NCI-H187 treated with DMSO at 0.1 percent for 48 hours (cell line): ENCODE measurements at regions not wholly inside any gene's neighbourhood (a gene's known extent, or its start where the extent isn't known, plus 50 kb on each side); places are given as distances from the start of the nearest gene placed in this dataset.

Experiments used
- DNase-seq: peaks from one replicate; lab custom pipeline; 2025; lab: John Stamatoyannopoulos, UW

DNA sequence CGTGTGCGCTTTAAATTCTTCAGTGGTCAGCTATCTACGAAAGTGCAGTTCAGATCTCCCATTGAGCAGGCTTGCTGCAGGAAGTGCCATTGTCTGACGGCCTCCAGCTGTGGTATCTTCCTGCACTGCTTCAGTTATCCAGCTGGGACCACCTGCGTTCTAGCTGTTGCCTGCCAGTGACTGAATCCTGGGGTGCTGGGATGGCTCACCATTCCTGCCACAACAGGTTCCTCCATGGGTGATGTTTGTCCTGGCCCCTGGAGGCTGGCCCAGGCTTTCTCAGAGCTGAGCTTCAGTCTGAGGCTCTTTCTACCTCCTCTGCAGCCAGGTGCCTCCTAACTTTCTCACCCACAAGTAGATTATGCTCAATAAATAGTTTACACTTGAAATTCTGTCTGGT, 498.5 kb upstream of the HS6ST1 start:
- DNase-seq: no peak

DNA sequence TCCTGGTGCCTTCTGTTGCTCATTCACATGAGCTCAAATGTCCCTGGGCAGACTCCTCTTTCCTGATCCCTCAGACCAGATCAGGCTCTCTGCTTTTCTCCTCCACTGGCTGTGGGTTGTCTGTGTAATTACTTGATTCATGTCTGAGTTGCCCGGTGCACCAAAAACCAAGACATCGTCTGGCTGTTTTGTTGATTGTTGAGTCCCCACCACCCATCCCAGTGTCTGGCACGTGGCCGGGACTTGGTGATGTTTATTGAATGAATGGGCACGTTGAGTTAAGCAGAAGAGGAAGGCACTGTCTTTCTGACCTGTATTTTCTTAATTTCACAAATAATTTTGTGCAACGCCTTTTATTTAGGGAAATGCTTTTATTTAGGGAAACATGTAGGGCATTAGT, 499.1 kb upstream of the HS6ST1 start:
- DNase-seq: no peak

DNA sequence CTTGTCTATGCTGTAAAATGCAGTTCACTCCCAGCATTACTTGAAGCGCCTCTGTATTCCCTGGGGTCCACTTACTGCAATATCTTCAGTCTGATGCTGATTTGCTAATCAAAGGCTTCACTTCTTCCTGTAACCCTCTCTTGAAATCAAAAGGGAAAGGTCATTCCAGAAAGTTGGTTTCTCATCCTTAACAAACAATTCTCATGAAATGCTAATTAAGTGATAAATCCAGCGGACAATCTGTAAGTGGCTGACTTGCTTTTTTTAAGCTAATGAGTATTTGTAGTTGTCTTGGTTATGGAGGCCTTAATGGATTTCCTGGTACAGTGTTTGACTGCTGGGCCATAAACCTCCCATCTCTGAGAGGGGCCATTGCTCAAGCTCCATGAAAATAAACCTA, 499.6 kb upstream of the HS6ST1 start:
- DNase-seq: no peak

DNA sequence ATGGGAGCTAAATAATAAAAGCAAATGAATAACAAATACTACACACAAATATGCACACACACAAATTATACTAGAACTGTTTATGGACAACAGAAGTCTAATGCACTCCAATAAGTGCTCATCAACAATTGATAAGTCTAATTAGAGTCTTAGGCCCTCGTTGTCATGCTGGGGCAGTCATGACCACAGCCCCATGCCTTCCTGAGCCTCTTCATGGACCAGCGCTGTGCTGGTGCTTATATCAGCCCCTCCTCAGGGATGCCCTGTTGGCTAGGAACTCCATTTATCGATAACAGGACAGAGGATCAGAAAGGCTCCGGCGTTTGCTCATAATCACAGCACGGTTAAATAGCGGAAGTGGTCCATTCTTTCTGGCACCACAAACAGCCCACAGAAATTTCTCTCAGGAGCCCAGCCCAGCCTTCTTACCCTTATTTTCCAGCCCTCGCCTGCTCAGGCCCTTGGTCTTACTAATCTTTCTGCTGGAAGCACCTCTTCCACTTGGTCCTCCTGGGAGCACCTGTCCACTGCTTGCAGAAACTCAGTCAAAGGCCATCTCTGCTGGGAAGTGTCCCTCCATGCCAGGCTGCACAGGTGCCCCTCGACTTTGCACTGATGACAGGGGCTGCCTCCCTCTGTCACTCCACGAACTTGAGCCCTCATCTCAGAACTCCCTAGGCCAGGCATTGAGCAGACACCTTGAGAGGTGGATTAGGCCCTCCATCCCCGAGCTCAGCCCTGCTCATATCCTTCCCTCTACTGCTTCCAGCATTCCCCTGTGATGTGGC, 500.2 kb upstream of the HS6ST1 start:
- DNase-seq: no peak

DNA sequence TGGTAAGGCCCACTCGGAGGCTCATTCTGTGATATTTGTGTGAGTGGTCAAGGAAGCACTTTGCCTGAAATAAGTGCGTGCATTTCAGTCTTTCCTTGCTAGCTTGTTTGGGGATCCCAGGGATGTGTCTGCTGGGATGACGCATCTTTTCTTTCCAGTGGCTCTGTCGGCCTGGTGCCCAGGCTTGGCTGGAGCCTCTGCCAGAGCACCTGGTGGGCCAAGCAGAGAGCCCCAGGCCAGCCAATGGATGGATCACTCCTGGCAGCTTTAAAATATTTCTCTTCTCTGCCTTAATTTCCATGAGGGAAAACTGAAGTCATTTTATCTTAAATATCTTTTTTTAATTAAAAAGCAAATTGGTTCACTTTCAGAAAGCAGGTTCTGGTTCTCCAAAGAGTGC, 501.8 kb upstream of the HS6ST1 start:
- no peak for DNase-seq

DNA sequence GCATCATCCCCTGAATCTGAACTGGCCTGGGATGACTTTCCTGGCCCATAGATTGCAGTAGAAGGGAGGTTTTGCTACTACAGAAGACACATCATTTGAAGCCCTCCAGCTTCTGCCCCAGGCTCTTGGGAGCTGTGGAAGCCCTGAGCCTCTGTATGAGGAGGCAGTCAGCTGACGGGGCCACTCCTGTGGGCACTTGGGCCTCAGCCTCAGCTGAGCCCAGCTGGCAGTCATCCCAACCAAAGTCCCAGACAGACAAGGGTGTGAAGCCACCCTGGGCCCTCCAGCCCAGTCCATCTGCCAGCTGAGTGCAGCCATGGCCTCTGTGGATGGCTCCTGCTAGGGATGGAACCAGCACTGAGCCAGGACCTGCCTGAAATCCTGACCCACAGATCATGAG, 502.3 kb upstream of the HS6ST1 start:
- DNase-seq: no peak

DNA sequence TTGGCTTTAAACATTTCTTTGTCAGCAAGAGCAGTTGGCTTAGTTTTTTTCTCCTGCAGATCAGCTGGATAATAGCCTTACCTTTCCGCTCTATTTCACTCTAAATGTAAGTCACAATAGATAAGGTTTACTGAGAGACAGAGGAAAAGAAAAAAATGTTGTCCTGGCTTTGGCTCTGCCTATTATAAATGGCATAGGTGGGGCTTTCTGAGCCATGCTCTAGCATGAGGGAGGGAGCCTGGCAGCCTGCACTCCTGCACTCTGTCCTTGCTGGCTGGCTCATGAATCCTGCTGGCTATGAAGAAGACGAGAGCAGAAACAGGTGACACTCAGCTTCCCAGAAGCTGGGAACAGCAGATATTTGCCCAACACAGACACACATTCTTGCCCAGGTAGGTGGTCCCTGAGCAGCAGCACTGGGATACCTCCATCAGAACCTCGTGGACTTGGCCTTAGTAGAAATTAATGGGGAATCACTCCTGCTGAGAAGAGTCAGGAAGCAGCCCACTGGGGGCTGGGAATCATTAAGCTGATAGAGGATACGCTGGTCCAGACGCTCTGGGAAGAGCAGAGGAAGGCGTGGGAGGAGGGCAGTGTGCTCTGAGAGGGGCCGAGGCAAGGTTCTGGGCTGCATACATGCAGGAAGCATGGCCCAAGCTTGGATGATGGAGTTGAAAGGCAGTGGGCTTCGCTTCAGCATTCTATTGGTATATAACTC, 514.4 kb upstream of the HS6ST1 start:
- DNase-seq: peak; percentile 17

DNA sequence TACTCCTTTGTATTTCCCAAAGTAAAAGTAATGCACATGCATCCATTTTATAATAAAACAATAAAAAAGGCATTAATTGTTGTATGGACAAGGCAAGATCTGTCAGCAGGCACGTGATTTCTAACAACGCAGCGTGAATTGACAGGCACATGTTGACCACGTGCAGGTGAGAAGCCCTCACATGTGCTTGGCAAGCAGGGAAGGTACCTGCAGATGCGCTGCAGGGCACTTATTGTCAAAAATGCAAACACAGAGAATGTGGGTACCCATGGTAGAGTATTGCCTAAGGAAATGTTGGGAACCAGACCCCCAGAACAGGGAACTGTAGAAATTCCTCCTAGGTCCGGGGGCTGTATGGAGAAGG, 515.0 kb upstream of the HS6ST1 start:
- no peak for DNase-seq

DNA sequence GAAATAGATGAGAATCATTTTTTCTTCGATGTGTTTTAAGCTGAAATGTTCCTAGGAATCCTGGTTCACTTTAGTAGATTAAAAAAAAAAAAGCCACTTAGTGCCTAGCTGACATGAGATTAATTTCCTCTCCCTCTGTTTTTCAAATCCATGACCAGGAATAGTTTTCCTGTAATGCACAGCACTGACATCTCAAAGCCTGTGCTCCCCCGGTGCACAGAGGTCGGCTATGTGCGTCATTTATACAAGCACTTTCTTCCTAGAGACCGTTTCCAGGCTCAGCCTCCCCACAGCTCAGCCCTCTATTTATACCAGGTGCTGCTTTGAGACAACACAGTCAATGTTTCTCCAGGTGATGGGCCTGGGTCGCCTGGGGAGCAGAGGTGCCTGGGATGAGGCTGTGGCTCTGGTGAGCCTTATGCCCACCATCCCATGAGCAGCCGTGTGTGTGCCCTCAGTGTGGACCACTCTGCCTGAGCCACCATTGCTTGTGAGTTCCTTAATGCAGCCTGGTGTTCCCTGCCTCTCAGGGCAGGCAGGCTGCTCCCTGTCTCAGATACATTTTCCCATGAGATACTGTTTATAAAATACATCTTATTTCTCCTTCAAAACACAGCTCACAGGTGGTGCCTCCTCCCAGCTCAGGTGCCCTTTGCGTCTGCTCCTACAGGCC, 515.7 kb upstream of the HS6ST1 start:
- no peak for DNase-seq

DNA sequence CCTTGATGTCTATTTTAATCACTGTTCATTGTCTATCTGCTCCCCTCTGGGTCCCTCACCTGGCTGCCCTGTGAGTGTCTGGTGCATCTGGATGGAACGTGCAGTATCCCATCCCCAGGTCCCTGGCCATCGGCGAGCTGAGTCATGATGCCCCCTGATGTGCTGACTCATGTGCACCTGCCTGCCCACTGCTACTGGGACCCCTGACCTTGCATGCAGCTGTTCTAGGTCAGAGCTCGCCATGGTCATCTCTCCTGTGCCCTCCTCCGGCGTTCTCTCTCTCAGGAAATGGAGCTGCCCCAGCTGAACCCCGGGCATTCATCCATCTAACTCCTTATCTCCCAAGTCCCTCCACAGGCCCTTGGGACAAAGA, 516.2 kb upstream of the HS6ST1 start:
- no peak for DNase-seq

DNA sequence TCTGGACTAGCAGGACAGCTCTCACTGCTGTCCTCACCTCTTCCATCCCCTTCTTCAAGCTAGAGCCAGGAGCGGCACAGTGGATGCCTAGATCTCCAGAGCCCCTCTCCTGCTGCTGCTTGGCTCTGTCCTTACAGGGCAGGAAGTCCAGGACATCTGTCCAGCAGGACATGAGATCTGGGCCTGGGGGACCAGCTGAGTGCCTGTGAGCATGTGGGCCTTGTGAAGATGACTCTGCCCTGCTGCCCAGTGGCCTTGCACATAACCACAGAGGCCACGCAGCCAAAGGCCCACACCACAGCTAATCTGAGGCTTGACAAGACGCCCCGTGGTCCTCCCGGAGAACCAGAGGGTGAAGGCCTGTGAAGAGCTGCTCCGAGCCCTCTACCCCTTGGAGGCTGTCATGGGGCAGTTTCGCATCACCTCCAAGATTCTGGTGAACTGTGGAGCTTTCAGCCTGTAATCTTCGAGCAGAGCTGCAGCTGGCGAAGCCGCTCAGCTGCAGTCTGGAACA, 516.7 kb upstream of the HS6ST1 start:
- DNase-seq: no peak

DNA sequence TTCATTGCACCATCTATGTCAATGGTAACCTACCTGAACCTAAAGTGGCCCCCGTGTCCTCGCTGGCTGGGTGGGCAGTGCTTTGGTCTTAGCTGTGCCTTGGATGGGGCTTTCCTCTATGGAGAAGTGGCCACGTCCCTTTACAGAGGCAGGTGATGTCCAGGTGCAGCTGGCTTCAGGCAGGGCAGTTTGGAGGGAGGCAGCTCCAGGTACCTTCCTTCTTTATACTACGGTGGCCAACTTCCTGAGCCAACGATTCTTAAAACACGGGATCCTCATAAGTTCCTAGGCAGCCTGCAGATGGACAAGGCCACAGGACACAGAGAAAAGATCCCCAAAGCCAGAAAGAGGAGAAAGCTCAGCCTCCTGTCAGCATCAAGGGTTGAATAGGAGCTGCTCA, 517.3 kb upstream of the HS6ST1 start:
- DNase-seq: no peak

DNA sequence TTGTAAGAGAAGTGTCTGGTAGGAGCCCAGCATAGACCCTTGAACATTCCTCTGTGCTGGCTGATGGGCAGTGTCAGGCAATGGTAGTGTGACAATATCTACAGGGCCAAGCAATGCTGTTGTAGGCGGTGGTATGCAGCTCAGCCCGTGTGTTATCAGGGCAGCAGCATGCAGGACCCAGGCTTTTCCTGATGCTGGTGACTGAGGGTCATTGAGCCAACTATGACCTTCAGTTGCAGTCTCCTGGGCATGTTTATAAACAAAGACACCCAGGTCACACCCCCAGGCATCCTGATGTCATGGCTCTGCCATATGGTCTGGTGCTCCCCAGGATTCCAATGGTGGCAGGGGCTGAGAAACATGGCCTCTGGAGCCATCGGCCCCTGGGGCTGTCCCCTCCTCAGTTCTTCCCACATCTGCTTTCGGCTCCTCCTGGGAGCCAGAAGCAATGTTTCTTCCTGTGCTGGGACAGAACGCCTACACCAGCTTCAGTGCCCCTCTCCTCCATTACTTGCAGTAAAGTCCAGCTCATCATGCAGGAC, 518.0 kb upstream of the HS6ST1 start:
- no peak for DNase-seq

DNA sequence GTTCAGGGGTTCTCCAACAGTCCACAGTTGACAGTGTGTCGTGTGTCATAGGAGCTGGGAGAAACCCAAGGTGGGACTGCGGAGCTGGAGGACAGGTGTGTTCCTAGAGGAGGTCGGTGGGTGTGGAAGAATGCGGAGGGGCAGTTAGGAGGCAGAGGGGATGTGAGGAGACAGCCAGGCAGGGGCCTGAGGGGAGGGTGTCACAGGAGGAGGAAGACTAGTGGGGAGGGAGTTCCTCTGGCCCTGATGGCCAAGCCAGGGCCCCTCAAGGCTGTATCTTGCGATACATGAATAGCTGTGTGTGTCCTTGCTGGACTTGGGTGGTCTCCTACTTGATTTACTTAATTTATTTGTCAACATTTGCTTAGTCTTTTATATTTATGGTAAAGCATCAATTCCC, 519.6 kb upstream of the HS6ST1 start:
- no peak for DNase-seq

DNA sequence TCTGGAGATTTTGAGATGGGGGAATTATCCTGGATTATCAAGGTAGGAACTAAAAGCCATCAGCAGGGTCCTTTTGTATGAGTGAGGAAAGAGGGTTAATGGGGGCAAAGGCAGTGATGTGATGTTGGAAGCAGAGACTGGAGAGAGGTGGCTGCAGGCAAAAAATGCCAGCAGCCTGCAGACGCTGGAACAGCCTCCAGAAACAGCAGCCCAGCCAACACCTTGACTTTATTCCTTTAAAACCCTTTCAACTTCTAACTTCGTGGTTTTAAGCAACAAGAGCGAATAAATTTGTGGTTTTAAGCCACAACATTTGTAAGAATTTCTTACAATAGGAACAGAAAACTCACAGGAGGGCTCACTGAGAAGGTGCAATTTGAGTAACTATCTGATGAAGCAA, 523.1 kb upstream of the HS6ST1 start:
- DNase-seq: no peak

DNA sequence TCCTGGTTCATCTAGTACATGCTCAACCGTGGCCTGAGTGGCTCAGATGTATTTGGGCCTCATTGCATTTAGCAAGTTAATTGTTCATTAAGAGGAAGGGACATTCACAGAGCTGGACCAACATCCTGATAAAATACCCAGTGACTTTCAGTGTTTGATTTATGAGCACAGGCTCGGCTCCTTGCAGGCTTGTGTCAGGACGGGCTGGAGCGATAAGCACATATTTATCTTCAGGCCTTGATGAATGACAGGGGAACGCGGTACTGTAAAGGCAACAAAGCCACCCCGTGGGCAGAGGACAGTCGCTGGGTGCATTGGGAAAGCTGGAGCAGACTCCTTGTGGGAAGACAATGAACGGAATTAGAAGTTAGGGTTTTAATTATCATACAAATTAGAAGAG, 548.6 kb upstream of the HS6ST1 start:
- DNase-seq: no peak

DNA sequence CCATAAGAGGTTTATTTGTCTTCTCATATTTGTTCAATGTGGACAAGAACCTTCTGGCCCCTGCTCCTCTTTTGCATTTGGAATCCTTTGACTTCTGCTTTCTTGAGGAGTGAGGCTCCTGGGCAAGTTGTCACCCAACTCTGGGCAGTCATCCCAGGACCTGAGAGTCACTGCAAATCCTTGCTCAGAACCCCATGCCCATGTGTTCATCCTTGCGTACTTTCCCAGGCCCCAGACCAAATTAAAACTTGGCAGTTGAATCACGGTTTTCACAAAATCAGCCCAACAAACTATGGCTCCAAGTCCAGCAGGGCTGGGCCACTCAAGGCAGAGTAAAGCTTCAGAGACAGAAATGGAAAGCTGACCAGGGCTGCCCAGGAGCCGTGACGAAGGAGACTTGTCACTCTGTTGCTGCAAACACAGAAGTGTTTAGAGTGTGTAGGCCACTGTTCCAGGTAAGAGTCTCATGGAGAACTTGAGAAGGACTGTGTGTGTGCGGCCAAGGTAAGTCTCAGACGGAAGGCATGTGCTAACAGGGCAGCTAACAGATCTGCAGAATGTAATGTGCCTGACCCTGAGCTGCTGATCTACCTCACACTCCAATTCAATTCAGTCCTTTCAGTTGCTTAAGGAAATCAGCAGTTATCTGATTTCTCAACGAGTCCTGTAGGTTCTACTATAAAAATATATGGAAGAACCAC, 549.4 kb upstream of the HS6ST1 start:
- DNase-seq: no peak

DNA sequence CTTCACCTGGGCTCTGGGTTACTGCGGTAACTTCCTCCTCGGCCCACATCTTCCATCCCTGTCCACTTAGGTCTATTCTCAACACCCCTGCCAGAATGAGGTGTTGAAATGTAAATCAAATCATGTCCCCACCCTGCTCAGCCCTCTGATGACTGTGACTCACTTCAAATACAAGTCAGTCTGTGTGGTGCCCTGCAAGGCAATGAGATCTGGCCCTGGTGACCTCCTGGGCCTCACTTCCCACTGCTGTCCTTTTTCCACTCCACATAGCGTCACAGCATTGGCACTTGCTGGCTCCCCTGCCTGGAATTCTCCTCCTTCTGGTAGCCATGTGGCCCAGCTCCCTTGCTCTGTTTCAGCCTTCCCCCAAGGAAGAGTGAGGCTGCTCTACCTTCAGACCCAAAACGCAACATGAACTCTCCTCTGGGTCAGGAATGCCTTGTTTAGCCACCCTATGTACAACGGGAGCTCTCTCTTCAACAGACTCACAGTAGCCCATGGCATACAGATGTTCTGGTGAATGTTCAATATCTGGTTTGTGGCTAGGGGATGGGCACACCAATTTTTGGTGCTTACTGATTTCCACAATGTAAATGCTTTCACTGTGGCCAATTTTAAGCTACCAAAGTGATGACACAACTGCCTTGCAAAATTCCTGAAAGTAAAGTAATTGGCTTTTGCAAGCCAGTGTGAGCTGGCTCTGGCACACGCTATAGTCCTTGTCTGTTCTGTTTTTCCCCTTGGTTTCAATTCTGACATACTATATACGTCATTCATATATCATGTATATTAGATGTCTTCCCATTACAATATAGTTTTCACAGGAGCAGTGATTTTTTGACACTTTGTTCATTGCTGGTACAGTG, 550.3 kb upstream of the HS6ST1 start:
- no peak for DNase-seq

DNA sequence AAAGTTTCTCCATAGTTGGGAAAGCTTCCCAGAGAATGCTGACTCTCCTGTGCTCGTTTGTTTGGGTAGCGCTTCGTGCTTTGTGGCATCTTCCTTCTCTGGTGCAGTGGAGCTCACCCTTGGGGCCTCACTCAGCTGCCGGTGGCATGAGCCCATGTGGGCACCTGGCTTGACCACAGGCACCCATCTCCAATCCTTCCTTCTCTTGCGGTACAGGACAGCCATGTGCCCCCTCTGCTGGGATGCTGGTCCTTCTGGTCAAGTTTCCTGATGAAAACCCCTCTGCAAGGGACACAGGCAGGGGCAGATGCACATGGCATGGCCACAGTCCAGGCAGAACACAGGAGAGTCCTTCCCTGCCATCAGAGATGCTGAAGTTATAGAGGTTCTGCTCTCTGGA, 555.9 kb upstream of the HS6ST1 start:
- DNase-seq: no peak

DNA sequence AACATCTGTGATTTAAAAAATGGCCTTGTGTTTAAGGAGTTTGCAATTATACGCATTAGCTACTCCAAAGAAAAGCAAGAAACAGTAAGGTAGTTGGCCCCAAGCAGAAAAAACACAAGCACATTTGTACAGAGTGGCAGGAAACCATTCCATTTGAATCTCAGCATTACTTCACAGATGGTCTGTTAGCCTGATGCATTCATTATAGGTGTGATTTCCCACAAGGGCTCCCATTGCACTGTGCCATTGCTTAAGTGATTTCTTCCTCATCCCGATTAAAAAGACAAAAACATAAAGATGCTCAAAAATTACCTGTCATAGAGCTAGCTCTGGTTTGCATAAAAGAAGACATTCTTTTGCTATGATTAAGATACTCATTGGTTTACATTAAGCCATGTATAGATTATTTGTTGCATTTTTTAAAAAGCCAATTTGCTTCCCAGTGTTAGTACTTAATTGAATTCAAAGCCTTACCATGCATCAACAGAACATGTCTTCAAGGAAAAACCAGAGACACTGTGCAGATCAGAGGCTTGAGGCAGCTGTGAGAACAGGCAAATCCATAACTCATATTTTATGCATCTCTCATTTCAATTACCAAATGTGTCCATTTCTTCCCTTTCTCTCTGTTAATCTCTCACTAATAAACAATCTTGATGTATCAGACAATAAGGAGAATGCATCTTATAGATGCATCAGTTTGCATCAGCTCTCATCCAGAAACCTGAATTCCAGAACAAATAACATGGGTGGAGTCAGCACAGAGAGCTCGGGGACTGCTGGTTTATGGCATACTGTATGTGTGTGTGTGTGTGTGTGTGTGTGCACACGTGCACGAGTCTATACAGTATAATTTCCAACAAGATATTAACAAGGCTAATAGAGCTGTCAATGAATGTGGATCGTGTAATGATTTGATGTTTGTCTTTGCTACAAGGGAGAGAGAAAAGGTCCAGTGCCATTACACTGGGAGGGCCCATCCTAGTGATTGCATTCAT, 558.6 kb upstream of the HS6ST1 start:
- DNase-seq: no peak
